ENCODE measurements at regions not wholly inside any gene's neighbourhood (a gene's known extent, or its start where the extent isn't known, plus 50 kb on each side); places are given as distances from the start of the nearest gene placed in this dataset.

DNA sequence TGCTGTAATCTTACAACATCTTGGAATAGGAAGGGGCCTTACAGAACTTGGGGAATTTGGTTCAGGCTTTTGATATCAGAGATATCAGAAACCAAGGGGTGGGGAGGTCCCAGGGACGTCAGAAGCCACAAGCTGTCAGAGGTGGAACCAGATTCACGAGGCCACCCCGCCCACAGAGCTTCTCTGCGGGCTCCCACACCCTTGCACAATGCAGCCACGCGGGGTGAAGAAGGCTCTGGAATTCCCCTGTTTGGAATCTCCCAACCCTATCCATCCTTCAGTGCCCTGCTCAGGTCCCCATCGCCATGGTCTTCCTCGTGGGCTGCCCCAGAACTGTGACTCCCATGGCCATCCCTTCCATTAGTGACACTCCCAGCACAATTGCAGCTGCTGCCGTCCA, 247.1 kb upstream of the SHH start:
- TF ChIP-seq RFX5 (IDR thresholded peaks at IDR 0.05; ENCODE audit: low read depth, low read length) (no peak), POLR2A (IDR thresholded peaks at IDR 0.05; ENCODE audit: low read depth, low read length) (no peak), MXI1 (IDR thresholded peaks at IDR 0.05; ENCODE audit: borderline replicate concordance, low read depth, low read length) (no peak)
- TF ChIP-seq, protein P1, sequence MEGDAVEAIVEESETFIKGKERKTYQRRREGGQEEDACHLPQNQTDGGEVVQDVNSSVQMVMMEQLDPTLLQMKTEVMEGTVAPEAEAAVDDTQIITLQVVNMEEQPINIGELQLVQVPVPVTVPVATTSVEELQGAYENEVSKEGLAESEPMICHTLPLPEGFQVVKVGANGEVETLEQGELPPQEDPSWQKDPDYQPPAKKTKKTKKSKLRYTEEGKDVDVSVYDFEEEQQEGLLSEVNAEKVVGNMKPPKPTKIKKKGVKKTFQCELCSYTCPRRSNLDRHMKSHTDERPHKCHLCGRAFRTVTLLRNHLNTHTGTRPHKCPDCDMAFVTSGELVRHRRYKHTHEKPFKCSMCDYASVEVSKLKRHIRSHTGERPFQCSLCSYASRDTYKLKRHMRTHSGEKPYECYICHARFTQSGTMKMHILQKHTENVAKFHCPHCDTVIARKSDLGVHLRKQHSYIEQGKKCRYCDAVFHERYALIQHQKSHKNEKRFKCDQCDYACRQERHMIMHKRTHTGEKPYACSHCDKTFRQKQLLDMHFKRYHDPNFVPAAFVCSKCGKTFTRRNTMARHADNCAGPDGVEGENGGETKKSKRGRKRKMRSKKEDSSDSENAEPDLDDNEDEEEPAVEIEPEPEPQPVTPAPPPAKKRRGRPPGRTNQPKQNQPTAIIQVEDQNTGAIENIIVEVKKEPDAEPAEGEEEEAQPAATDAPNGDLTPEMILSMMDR (conservative IDR thresholded peaks at IDR 0.05; ENCODE audit: low read depth, low read length), result no peak
